Panc1 (cell line): ENCODE measurements at regions not wholly inside any gene's neighbourhood (a gene's known extent, or its start where the extent isn't known, plus 50 kb on each side); places are given as distances from the start of the nearest gene placed in this dataset.

ENCODE experiments used
- ATAC-seq: fragments of 200-7000 bp; cut with Tn5 transposase; 2 replicates; pipeline ENCODE4 v1.9.1; 2020; ENCODE audit warnings: mild to moderate bottlenecking, moderate library complexity
- BruUV-seq: library from RNA; stranded (reverse); fragments of 400-500 nt; replicated peaks from 2 replicates; lab custom pipeline; 2021; lab: Mats Ljungman, UMichigan
- CTCF ChIA-PET: fragments of 300-600 bp; sonication (Branson Sonifier 250); formaldehyde crosslinking; loops from one replicate; lab custom pipeline; 2022; ENCODE audit warnings: antibody characterized with exemption; lab: Charles Lee
- POLR2A ChIA-PET: fragments of 300-600 bp; sonication (Branson Sonifier 250); formaldehyde crosslinking; loops from one replicate; lab custom pipeline; 2022; ENCODE audit warnings: antibody characterized with exemption; lab: Charles Lee
- DNase-seq: peaks from one replicate; pipeline ENCODE4 v3.0.0-alpha.2; 2010; ENCODE audit warnings: low read depth, low spot score
- H3K27ac ChIP-seq: 2 replicates; pipeline ENCODE4 v1.5.1; 2011; ENCODE audit warnings: mild to moderate bottlenecking, low read length, inconsistent platforms
- H3K27me3 ChIP-seq: fragments of 200-500 bp; sonication (Bioruptor generic); 2 replicates; pipeline ENCODE4 v1.6.0; 2014; ENCODE audit warnings: low read length, inconsistent platforms; ENCODE audit not compliant: control insufficient read depth, insufficient read depth
- H3K36me3 ChIP-seq: fragments of 200-500 bp; sonication (Bioruptor generic); 2 replicates; pipeline ENCODE4 v1.5.1; 2014; ENCODE audit warnings: inconsistent platforms, mild to moderate bottlenecking, low read length, moderate library complexity; ENCODE audit not compliant: control insufficient read depth, insufficient read depth
- H3K4me1 ChIP-seq: 2 replicates; pipeline ENCODE4 v1.5.1; 2011; ENCODE audit warnings: inconsistent platforms, mild to moderate bottlenecking, low read length, moderate library complexity; ENCODE audit not compliant: control insufficient read depth, insufficient read depth
- H3K4me3 ChIP-seq, 2 experiments: 2 replicates each; pipeline ENCODE4 v1.5.1; 2011 to 2012; ENCODE audit warnings: low read depth in 2 of 2, low read length in 2 of 2, mild to moderate bottlenecking in 2 of 2, inconsistent platforms in 1 of 2, moderate library complexity in 1 of 2
- H3K9me3 ChIP-seq: fragments of 200-500 bp; sonication (Bioruptor generic); 2 replicates; pipeline ENCODE4 v1.5.1; 2014; ENCODE audit warnings: low read depth, mild to moderate bottlenecking, inconsistent platforms, low read length, moderate library complexity; ENCODE audit not compliant: control insufficient read depth, insufficient read depth
- POLR2AphosphoS5 ChIP-seq: IDR thresholded peaks from 2 replicates; pipeline ENCODE4 v1.6.1; 2012; ENCODE audit warnings: mild to moderate bottlenecking, low read depth, low read length, moderate library complexity
- SIN3A ChIP-seq: IDR thresholded peaks from 2 replicates; pipeline ENCODE4 v1.6.1; 2012; ENCODE audit warnings: low read depth, mild to moderate bottlenecking, low read length, moderate library complexity, borderline replicate concordance; ENCODE audit not compliant: insufficient read depth
- TCF7L2 ChIP-seq: IDR thresholded peaks from 2 replicates; pipeline ENCODE4 v1.6.1; 2011; ENCODE audit warnings: mild to moderate bottlenecking, low read depth, low read length, inconsistent platforms
- in situ Hi-C: cut with HindIII; loops from 2 replicates; pipeline ENCODE4 v1.10.0; 2016; ENCODE audit warnings: low sequenced_read_pairs, low pct_unique_long_range_greater_than_20kb
- intact Hi-C: fragments of 100-400 bp; cut with micrococcal nuclease; formaldehyde crosslinking; loops from one replicate; pipeline ENCODE4 v1.10.0; 2022; ENCODE audit not compliant: unreplicated experiment
- TF ChIP-seq, protein P1 (sequence below), 2 experiments: IDR thresholded peaks; 2 replicates each; pipeline ENCODE4 v1.6.1; 2011 to 2012; ENCODE audit warnings: low read depth in 2 of 2, control low read depth in 1 of 2, low read length in 1 of 2, mild to moderate bottlenecking in 1 of 2, moderate library complexity in 1 of 2; ENCODE audit not compliant: insufficient read depth in 1 of 2
- TF ChIP-seq, protein P2 (sequence below): fragments of 450-650 bp; IDR thresholded peaks from 2 replicates; pipeline ENCODE4 v1.5.1; 2017; ENCODE audit warnings: mild to moderate bottlenecking

GRCh38 chr5:38772471-38772870, 73.3 kb upstream of the OSMR start:
- no TSS peak for BruUV-seq
- no peak for ATAC-seq
- Histone ChIP-seq H3K36me3 (no peaks in the 10 kb centered on the region), H3K27me3 (no peaks in the 10 kb centered on the region), H3K4me1 (no peaks in the 10 kb centered on the region), H3K9me3 (no peaks in the 10 kb centered on the region), H3K4me3 (no peak overlapping the region), H3K27ac (peak overlapping the region; percentile 58; the same call in 1 of the 2 replicates)
- intact Hi-C loops: no loop called here
- ChIA-PET CTCF (no interaction called here), POLR2A (no interaction called here)
- in situ Hi-C loops: no loop called here
- no peak for TF ChIP-seq TCF7L2
- no peak for TF ChIP-seq POLR2AphosphoS5
- TF ChIP-seq, protein P1, sequence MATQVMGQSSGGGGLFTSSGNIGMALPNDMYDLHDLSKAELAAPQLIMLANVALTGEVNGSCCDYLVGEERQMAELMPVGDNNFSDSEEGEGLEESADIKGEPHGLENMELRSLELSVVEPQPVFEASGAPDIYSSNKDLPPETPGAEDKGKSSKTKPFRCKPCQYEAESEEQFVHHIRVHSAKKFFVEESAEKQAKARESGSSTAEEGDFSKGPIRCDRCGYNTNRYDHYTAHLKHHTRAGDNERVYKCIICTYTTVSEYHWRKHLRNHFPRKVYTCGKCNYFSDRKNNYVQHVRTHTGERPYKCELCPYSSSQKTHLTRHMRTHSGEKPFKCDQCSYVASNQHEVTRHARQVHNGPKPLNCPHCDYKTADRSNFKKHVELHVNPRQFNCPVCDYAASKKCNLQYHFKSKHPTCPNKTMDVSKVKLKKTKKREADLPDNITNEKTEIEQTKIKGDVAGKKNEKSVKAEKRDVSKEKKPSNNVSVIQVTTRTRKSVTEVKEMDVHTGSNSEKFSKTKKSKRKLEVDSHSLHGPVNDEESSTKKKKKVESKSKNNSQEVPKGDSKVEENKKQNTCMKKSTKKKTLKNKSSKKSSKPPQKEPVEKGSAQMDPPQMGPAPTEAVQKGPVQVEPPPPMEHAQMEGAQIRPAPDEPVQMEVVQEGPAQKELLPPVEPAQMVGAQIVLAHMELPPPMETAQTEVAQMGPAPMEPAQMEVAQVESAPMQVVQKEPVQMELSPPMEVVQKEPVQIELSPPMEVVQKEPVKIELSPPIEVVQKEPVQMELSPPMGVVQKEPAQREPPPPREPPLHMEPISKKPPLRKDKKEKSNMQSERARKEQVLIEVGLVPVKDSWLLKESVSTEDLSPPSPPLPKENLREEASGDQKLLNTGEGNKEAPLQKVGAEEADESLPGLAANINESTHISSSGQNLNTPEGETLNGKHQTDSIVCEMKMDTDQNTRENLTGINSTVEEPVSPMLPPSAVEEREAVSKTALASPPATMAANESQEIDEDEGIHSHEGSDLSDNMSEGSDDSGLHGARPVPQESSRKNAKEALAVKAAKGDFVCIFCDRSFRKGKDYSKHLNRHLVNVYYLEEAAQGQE (IDR thresholded peaks at IDR 0.05; ENCODE audit: insufficient read depth in 1 of 2, low read depth in 2 of 2, low read length in 1 of 2): no peak
- TF ChIP-seq, protein P2, sequence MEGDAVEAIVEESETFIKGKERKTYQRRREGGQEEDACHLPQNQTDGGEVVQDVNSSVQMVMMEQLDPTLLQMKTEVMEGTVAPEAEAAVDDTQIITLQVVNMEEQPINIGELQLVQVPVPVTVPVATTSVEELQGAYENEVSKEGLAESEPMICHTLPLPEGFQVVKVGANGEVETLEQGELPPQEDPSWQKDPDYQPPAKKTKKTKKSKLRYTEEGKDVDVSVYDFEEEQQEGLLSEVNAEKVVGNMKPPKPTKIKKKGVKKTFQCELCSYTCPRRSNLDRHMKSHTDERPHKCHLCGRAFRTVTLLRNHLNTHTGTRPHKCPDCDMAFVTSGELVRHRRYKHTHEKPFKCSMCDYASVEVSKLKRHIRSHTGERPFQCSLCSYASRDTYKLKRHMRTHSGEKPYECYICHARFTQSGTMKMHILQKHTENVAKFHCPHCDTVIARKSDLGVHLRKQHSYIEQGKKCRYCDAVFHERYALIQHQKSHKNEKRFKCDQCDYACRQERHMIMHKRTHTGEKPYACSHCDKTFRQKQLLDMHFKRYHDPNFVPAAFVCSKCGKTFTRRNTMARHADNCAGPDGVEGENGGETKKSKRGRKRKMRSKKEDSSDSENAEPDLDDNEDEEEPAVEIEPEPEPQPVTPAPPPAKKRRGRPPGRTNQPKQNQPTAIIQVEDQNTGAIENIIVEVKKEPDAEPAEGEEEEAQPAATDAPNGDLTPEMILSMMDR: no peak
- TF ChIP-seq SIN3A: no peak
- no peak for DNase-seq

- no peaks in the 10 kb centered on the region for H3K36me3 ChIP-seq
- ChIA-PET CTCF (no interaction called here), POLR2A (no interaction called here)
- H3K9me3 ChIP-seq: no peaks in the 10 kb centered on the region
- ATAC-seq (no peak), DNase-seq (no peak)
- H3K4me1 ChIP-seq: no peaks in the 10 kb centered on the region; the same call in 1 of the 2 replicates
- intact Hi-C loops: no loop called here
- TF ChIP-seq, protein P2: no peak
- TF ChIP-seq POLR2AphosphoS5 (no peak), TCF7L2 (no peak), SIN3A (no peak)
- TF ChIP-seq, protein P1 (IDR thresholded peaks at IDR 0.05; ENCODE audit: insufficient read depth in 1 of 2, low read depth in 2 of 2, low read length in 1 of 2): no peak
- H3K27ac ChIP-seq: peak overlapping the region; percentile 55; the same call in 1 of the 2 replicates
- no TSS peak for BruUV-seq
- H3K4me3 ChIP-seq: no peak overlapping the region
- in situ Hi-C loops: no loop called here
- no peaks in the 10 kb centered on the region for H3K27me3 ChIP-seq
These were observed 70.5 kb upstream of the OSMR start for GRCh38 chr5:38775218-38775840.
